ENCODE measurements at regions not wholly inside any gene's neighbourhood (a gene's known extent, or its start where the extent isn't known, plus 50 kb on each side); places are given as distances from the start of the nearest gene placed in this dataset.

DNA sequence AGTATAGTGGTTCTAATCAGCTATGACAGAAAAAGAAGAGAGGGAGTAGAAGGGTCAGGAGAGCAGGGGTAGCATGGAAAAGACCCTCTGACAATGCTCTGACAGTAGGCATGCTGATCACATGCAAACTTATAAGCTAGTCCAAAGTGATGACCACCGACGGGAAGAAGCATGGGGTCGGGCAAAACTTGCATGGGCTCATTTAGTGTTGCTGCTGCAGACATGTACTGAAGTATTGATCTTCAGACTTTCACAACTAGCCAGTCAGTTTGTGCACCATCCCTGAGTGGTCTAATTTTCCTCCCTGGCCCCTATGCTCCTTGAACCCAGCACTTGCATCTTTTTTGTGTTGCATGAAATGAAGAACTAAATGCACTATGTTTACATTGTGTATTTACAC lies 225.4 kb downstream of the SYK start:
- ChIA-PET POLR2A (ENCODE audit: low non-redundant PET) (no interaction called here), CTCF (no interaction called here)
- Histone ChIP-seq H3K27me3 (replicated peaks; ENCODE audit: insufficient read depth, low read depth, low read length, poor library complexity) (no peaks in the 10 kb centered on the region), H3K4me3 (ENCODE audit: low read depth, low read length, poor library complexity, severe bottlenecking) (no peak overlapping the region), H3K9me3 (ENCODE audit: low read depth, low read length, poor library complexity, severe bottlenecking) (no peaks in the 10 kb centered on the region), H3K36me3 (ENCODE audit: insufficient read depth, low read length, poor library complexity, severe bottlenecking) (no peaks in the 10 kb centered on the region), H3K4me1 (ENCODE audit: insufficient read depth, low read length, poor library complexity, severe bottlenecking) (no peaks in the 10 kb centered on the region), H3K27ac (ENCODE audit: low read depth, low read length, poor library complexity, severe bottlenecking) (no peak overlapping the region)
- intact Hi-C loops (cut with micrococcal nuclease; ENCODE audit: unreplicated experiment): no loop called here
- no peak for TF ChIP-seq EZH2 (IDR thresholded peaks at IDR 0.05; ENCODE audit: borderline replicate concordance, low read depth, low read length, poor library complexity, severe bottlenecking)
- TF ChIP-seq, protein P1, sequence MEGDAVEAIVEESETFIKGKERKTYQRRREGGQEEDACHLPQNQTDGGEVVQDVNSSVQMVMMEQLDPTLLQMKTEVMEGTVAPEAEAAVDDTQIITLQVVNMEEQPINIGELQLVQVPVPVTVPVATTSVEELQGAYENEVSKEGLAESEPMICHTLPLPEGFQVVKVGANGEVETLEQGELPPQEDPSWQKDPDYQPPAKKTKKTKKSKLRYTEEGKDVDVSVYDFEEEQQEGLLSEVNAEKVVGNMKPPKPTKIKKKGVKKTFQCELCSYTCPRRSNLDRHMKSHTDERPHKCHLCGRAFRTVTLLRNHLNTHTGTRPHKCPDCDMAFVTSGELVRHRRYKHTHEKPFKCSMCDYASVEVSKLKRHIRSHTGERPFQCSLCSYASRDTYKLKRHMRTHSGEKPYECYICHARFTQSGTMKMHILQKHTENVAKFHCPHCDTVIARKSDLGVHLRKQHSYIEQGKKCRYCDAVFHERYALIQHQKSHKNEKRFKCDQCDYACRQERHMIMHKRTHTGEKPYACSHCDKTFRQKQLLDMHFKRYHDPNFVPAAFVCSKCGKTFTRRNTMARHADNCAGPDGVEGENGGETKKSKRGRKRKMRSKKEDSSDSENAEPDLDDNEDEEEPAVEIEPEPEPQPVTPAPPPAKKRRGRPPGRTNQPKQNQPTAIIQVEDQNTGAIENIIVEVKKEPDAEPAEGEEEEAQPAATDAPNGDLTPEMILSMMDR (conservative IDR thresholded peaks at IDR 0.05; ENCODE audit: low read depth, low read length): no peak
- DNase-seq (ENCODE audit: low spot score): no peak
- BruUV-seq (replicated peaks): no TSS peak

DNA sequence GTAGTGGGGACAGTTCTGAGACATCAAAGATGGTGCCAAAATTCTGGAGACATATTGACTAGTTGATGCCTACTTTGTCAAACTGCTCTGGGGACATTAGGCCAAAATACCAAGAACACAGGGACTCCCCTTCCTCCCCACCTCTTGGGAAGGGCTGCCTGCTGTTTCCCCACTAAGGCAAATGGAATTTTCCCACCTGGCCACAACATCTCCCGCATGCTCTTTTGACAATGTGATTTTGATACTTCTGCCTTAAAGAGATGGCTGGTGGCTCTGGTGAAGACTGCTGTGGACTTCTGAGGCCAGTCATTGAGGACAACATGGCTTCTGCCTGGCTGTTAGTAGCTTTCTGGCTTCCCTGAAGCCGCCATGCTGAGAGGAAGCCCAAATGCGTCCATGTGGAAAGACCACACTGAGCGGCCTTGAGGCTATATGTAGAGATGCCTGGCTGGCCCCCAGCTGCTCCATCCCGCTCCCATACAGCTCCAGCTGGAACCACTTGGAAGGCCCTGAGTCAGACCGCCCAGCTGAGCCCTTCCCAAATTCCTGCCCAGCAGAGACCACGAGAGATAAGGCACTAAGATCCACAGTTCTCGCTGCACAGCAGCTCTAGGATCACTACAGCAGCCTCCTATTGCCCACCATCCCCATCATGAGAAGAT lies 226.7 kb downstream of the SYK start:
- POLR2A ChIA-PET (ENCODE audit: low non-redundant PET): no interaction called here
- Histone ChIP-seq H3K27me3 (replicated peaks; ENCODE audit: insufficient read depth, low read depth, low read length, poor library complexity) (no peaks in the 10 kb centered on the region), H3K9me3 (ENCODE audit: low read depth, low read length, poor library complexity, severe bottlenecking) (no peaks in the 10 kb centered on the region), H3K4me1 (ENCODE audit: insufficient read depth, low read length, poor library complexity, severe bottlenecking) (no peaks in the 10 kb centered on the region), H3K4me3 (ENCODE audit: low read depth, low read length, poor library complexity, severe bottlenecking) (no peak overlapping the region), H3K36me3 (ENCODE audit: insufficient read depth, low read length, poor library complexity, severe bottlenecking) (no peaks in the 10 kb centered on the region), H3K27ac (ENCODE audit: low read depth, low read length, poor library complexity, severe bottlenecking) (no peak overlapping the region)
- intact Hi-C loops (cut with micrococcal nuclease; ENCODE audit: unreplicated experiment): no loop called here
- TF ChIP-seq EZH2 (IDR thresholded peaks at IDR 0.05; ENCODE audit: borderline replicate concordance, low read depth, low read length, poor library complexity, severe bottlenecking): no peak
- TF ChIP-seq, protein P1 (conservative IDR thresholded peaks at IDR 0.05; ENCODE audit: low read depth, low read length): no peak
- BruUV-seq (replicated peaks): no TSS peak
- no peak for DNase-seq (ENCODE audit: low spot score)
- CTCF ChIA-PET: no interaction called here

DNA sequence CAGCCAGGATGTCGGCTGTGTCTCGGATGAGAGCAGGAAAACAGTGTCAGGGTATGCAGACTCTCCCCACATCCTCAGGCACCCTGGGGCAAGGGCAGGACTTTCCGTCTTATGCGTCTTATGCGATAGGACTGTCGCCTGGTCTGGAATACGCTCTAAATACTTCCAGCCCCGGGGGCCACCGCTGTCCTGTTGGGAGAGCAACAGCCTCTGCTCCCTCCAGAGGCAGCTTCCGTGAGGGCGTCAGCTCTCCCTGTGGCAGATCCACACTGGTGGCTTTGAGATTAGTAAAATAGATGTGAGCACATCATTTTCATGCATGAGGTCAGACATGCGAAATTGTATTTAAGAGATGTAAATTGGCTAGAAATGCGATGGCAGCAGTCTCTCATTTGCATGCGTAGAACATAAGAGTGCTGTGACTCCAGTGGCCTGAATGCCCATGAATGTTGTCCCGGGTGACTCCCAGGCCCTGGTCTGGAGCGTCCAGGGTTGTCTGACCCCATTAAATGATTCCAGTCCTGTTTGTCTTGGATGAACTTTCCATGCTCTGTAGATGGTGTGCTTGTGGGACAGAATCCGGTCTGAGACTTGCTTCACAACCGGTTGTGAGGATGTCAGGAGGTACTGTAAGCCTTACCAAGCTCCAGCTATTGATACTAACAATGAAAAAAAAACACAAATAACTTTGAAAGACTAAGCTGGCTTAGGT lies 228.2 kb downstream of the SYK start:
- ChIA-PET POLR2A (ENCODE audit: low non-redundant PET) (no interaction called here), CTCF (no interaction called here)
- no peaks in the 10 kb centered on the region for H3K27me3 ChIP-seq (replicated peaks; ENCODE audit: insufficient read depth, low read depth, low read length, poor library complexity)
- no peaks in the 10 kb centered on the region for H3K36me3 ChIP-seq (ENCODE audit: insufficient read depth, low read length, poor library complexity, severe bottlenecking)
- no peaks in the 10 kb centered on the region for H3K4me1 ChIP-seq (ENCODE audit: insufficient read depth, low read length, poor library complexity, severe bottlenecking)
- intact Hi-C loops (cut with micrococcal nuclease; ENCODE audit: unreplicated experiment): loop anchor here (10.0 kb wide), 1 partner anchor 655 kb away; no protein-coding TSS in a partner anchor
- no peak for TF ChIP-seq EZH2 (IDR thresholded peaks at IDR 0.05; ENCODE audit: borderline replicate concordance, low read depth, low read length, poor library complexity, severe bottlenecking)
- TF ChIP-seq, protein P1 (conservative IDR thresholded peaks at IDR 0.05; ENCODE audit: low read depth, low read length): no peak
- no peak for DNase-seq (ENCODE audit: low spot score)
- H3K9me3 ChIP-seq (ENCODE audit: low read depth, low read length, poor library complexity, severe bottlenecking): no peaks in the 10 kb centered on the region
- no peak overlapping the region for H3K4me3 ChIP-seq (ENCODE audit: low read depth, low read length, poor library complexity, severe bottlenecking)
- BruUV-seq (replicated peaks): no TSS peak
- H3K27ac ChIP-seq (ENCODE audit: low read depth, low read length, poor library complexity, severe bottlenecking): no peak overlapping the region
